NCI-H524 treated with DMSO at 0.1 percent for 48 hours (cell line): ENCODE measurements at regions not wholly inside any gene's neighbourhood (a gene's known extent, or its start where the extent isn't known, plus 50 kb on each side); places are given as distances from the start of the nearest gene placed in this dataset.

ENCODE experiments used
- DNase-seq: peaks from one replicate; lab custom pipeline; 2025; lab: John Stamatoyannopoulos, UW

DNA sequence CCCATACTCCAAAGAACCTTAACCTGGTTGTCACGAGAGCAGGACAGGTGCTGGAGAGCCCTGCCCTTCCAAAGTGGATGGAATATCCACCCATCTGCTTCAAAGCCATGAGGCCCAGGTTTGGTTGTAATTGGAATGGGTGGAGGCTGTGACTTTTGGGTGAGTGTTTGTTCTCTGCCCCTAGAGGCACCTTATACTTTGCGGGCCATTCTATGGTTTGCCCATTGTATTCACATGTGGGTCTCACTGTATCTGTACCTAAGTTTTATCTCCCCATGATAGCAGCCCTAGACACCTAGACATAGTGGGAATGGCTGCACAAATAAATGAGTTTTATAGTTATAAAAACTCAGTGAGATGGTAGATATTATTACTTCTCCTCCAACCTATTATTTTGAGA, 67.1 kb upstream of the NAA20 start:
- DNase-seq, result no peak

DNA sequence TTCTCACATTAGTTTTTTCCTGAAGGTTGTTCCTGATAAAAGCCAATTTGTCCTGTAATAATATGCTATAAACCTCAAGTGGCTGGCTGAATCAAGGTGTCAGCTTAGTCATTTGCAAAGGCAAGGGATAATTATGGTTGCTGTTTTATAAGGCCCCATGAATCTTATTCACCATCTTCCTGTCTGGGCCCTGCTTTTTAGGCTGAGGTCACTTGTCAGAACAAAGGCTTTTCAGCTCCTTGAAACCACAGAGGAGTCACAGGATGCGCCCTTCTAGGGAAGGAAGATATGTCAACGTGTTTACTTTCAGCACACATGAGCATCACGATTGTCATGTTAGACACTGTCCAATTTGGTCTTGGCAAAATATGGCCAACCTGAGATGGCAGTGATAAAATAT, 64.8 kb upstream of the NAA20 start:
- no peak for DNase-seq

DNA sequence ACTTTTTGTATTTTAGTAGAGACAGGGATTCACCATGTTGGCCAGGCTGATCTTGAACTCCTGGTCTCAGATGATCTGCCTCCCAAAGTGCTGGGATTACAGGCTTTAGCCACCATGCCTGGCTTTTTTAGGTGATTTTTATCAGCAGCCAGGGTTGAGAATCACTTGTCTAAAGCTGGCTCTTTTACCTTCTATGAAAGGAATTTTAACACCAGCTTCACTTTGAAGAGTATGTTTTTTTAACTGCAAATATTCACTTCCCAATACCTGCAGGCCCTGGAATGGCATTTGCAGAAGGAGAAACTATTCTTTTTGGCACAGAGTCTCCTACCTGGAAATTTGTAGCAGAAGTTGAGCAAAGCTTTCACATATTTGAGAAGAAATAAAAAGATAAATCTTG, 63.6 kb upstream of the NAA20 start:
- no peak for DNase-seq

DNA sequence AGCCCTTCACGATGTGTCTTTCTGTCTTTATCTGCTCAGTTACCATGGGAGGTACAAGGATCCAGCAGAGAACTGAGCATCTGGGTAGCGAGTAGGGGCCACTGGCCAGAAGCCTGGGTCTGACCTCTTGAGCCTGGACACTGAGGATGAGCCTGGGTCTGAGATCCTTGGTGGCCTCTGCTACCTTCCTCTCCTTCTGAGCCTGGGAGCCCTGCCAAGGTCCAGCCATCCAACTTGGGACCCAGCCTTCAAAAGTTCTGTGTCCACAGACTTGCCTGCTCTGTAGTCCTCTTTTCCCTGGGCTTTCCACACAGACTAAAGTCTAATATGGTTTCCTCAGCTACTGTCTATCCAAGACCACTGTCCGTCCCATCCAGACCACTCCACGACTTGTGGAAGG, 60.2 kb upstream of the NAA20 start:
- no peak for DNase-seq

DNA sequence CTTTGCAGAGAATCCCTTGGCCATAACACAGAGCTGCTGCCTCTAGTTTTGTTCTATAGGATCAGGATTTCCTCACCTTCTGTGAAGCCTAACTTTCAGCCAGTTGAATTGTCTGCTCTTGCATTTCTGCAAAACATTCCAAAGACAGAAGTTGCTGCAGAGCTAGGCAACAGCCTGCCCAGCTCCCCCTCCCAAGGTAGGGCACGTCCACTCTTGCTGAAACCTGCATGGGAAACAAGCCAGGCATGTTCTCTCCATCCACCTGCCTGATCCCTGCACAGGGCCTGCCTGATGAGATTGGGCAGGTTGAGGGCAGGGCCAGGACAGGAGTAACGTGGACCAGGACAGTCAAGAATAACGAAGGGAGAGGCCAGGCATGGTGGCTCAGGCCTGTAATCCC, 58.9 kb upstream of the NAA20 start:
- no peak for DNase-seq

DNA sequence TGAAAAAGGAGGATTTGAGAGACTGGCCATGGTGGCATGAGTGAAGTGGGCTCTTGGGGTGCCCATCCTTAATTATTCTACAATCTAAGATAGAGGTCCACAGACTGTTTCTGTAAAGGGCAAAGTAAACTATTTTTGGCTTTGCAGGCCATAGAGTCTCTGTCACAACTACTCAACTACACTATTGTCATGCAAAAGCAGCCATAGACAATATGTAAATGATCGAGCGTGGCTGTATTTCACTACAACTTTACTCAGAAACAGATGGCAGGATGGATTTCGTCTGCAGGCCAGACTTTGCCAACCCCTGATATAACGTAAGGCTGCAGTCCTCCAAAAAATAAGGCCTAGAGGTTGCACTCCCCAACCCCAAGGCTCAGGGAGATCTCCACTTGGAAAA, 58.2 kb upstream of the NAA20 start:
- DNase-seq, result no peak

DNA sequence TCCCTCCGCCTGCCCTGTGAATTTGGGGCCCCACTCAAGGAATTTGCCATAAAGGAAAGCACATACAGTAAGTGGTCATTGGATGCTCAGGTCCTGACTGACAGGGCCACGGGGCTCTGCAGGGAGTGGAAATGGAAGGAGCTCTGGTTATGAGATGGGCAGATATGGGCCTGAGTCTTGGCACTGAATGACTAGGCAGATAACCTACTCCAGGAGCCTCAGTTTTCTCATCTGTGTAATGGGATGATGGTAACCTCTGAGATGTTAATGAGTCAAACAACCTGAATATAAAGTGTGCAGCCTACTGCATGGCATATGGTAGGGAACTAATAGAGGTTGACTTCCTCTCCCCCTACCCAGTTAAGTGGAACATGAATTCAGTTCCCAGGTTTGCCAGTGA, 56.4 kb upstream of the NAA20 start:
- no peak for DNase-seq

DNA sequence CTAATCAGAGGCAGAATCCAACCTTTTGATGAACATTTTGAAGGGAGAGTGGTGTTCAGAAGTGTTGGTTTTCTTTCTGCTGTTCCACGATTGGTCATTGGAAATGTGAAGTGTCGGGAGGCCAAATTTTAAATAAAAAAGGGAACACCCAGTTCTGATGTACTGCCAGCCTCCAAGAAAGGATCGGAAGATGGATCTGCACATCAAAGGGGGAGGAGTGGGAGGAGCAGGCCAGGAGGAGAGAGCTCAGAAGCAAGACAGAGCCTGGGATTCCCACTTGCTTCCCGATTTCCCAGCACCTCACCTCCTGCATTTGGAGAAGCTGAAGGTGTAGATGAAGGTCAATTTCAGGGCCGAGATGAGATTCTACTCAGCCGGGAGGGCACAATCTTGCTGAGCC, 55.9 kb upstream of the NAA20 start:
- no peak for DNase-seq

DNA sequence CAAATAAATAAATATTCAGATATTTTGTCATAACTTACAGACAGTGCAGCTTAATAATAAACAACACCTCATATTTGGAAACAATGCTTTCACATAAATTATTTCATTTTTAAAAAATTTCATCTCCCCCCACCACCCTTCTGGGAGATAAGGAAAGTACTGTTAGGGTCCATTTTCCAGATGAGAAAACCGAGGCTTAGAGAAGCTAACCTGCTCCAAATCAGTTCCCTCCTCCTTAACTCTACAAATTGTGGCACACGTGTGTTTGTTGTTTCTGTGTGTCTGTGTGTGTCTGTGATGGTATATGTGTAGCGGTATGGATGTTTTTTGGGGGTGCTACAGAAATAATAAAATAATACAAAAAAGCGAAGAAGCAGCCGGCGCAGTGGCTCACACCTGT, 54.2 kb upstream of the NAA20 start:
- no peak for DNase-seq

DNA sequence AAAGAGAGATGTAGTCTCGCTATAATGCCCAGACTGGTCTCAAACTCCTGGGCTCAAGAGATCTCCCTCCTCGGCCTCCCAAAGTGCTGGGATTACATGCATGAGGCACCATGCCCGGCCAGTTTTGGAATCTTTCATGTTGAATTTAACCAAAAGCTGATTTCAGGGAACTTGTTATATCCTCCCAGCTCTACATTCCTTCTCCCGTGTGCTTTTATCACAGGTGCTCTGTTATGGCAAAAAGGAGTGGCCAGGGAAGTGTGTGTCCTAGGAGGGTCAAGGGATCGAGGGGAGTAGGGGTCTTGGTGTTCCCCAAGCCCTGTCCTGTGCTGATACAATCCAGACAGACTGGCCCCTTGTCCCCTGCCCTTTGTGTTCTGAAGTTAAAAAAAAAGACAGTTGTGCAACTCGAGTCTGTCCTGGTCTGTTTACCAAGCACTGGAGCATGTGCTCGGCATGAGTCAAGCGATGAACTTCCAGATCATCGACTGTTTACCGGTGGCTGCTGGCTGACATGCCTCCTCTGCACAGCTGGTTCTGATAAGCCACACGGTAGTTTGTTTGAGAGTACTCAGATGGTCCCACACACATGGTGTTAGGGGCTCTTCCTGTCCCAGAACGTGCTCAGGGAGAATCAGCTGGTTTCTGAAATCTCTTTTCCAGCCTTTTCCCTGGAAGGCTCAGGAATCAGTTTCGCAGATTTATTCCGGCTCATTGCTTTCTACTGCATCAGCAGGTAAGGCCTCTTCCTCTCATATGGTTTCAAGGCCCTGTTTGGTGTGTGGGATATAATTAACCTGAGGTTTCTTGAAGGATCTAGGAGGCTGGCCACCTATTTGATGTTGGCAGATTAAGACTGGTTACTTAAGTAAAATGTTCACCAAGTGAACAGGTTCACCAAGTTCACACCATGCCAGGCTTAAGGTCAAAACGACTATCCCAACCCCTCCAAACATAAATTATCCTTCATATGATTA, 52.6 kb upstream of the NAA20 start:
- no peak for DNase-seq

DNA sequence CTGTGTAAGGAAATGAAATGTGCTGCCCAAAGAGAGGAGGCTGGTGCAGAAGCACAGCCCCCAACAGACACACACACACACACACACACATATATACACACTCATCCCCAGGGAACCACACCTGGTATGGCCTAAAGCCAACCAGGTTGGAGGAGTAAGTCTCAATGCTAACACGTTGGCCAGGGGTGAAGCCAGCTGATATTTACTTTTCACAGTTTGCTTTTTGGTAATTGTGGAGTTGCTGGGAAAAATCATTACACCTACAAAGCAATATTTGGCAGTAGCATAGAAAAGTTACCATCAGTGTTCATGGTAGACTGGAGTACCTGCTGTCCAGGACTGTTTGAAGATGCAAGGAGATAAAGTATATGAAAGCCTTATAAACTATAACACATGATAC, 50.3 kb upstream of the NAA20 start:
- no peak for DNase-seq
